HG02678 (cell line): ENCODE measurements at regions not wholly inside any gene's neighbourhood (a gene's known extent, or its start where the extent isn't known, plus 50 kb on each side); places are given as distances from the start of the nearest gene placed in this dataset.
"Not testable (repeated sequence)": the region's sequence is repeated elsewhere in the genome, so short reads cannot be mapped to it uniquely, and the experiment has no call there.

Experiments
- ATAC-seq: cut with Tn5 transposase; IDR thresholded peaks from one replicate; pipeline ENCODE4 v1.9.1; 2021; ENCODE audit warnings: mild to moderate bottlenecking, moderate library complexity; ENCODE audit not compliant: unreplicated experiment

- no peak for ATAC-seq
Observed at GRCh38 chr14:89469210-89470198, 52.5 kb upstream of the FOXN3 start.

- no peak for ATAC-seq
Observed at GRCh38 chr14:89468566-89468965, 51.5 kb upstream of the FOXN3 start.

GRCh38 chr14:89468030-89468429 lies 51.0 kb upstream of the FOXN3 start:
- ATAC-seq, result not testable (repeated sequence)

GRCh38 chr14:89466944-89467343 lies 49.9 kb upstream of the FOXN3 start:
- ATAC-seq, result no peak
